ENCODE measurements at regions not wholly inside any gene's neighbourhood (a gene's known extent, or its start where the extent isn't known, plus 50 kb on each side); places are given as distances from the start of the nearest gene placed in this dataset.

GRCh38 chr3:69535613-69536012, 149.7 kb upstream of the FRMD4B start:
- no peak for DNase-seq (ENCODE audit: low spot score)

GRCh38 chr3:69532547-69533224, 146.8 kb upstream of the FRMD4B start:
- no peak for DNase-seq (ENCODE audit: low spot score)

- DNase-seq (ENCODE audit: low spot score): no peak
Observed at GRCh38 chr3:69531576-69532546, 146.0 kb upstream of the FRMD4B start.

GRCh38 chr3:69530554-69530953, 144.7 kb upstream of the FRMD4B start:
- no peak for DNase-seq (ENCODE audit: low spot score)

GRCh38 chr3:69527498-69527897, 141.6 kb upstream of the FRMD4B start:
- DNase-seq (ENCODE audit: low spot score): no peak

GRCh38 chr3:69524816-69525215, 138.9 kb upstream of the FRMD4B start:
- DNase-seq (ENCODE audit: low spot score): no peak

- no peak for DNase-seq (ENCODE audit: low spot score)
Observed at GRCh38 chr3:69521286-69521685, 135.4 kb upstream of the FRMD4B start.

- DNase-seq (ENCODE audit: low spot score): no peak
Observed at GRCh38 chr3:69511361-69511760, 125.5 kb upstream of the FRMD4B start.

- DNase-seq (ENCODE audit: low spot score): no peak
Observed at GRCh38 chr3:69510481-69511030, 124.7 kb upstream of the FRMD4B start.

GRCh38 chr3:69509288-69509687, 123.4 kb upstream of the FRMD4B start:
- DNase-seq (ENCODE audit: low spot score): no peak

- no peak for DNase-seq (ENCODE audit: low spot score)
Observed at GRCh38 chr3:69505770-69506407, 120.0 kb upstream of the FRMD4B start.

GRCh38 chr3:69504232-69504631, 118.3 kb upstream of the FRMD4B start:
- DNase-seq (ENCODE audit: low spot score): no peak

GRCh38 chr3:69500604-69501003, 114.7 kb upstream of the FRMD4B start:
- no peak for DNase-seq (ENCODE audit: low spot score)

GRCh38 chr3:69499899-69500421, 114.1 kb upstream of the FRMD4B start:
- DNase-seq (ENCODE audit: low spot score): no peak

GRCh38 chr3:69499422-69499821, 113.5 kb upstream of the FRMD4B start:
- no peak for DNase-seq (ENCODE audit: low spot score)

GRCh38 chr3:69496856-69497255, 111.0 kb upstream of the FRMD4B start:
- DNase-seq (ENCODE audit: low spot score): no peak

- DNase-seq (ENCODE audit: low spot score): no peak
Observed at GRCh38 chr3:69494185-69494584, 108.3 kb upstream of the FRMD4B start.

- DNase-seq (ENCODE audit: low spot score): no peak
Observed at GRCh38 chr3:69493157-69493556, 107.3 kb upstream of the FRMD4B start.

GRCh38 chr3:69491975-69492374, 106.1 kb upstream of the FRMD4B start:
- no peak for DNase-seq (ENCODE audit: low spot score)

GRCh38 chr3:69490971-69491370, 105.1 kb upstream of the FRMD4B start:
- no peak for DNase-seq (ENCODE audit: low spot score)

- no peak for DNase-seq (ENCODE audit: low spot score)
Observed at GRCh38 chr3:69490235-69490634, 104.3 kb upstream of the FRMD4B start.

GRCh38 chr3:69488026-69488425, 102.1 kb upstream of the FRMD4B start:
- DNase-seq (ENCODE audit: low spot score): no peak

Measured in CD4-positive, alpha-beta T cell treated with Interleukin-15 for 4 hours (primary cell).